ENCODE measurements at regions not wholly inside any gene's neighbourhood (a gene's known extent, or its start where the extent isn't known, plus 50 kb on each side); places are given as distances from the start of the nearest gene placed in this dataset.

GRCh38 chr16:79982361-79982760 is 381.8 kb upstream of the MAF start:
- no peak for TF ChIP-seq POLR2AphosphoS5 (IDR thresholded peaks at IDR 0.05; ENCODE audit: low read depth, low read length)
- no peak for TF ChIP-seq POLR2A (IDR thresholded peaks at IDR 0.05; ENCODE audit: low read depth, low read length)
- no peak for TF ChIP-seq TAF1 (IDR thresholded peaks at IDR 0.05; ENCODE audit: low read depth, low read length)
- TF ChIP-seq PAX5 (IDR thresholded peaks at IDR 0.05; ENCODE audit: insufficient read depth, low read length, severe bottlenecking): no peak
